ENCODE measurements at regions not wholly inside any gene's neighbourhood (a gene's known extent, or its start where the extent isn't known, plus 50 kb on each side); places are given as distances from the start of the nearest gene placed in this dataset.

DNA sequence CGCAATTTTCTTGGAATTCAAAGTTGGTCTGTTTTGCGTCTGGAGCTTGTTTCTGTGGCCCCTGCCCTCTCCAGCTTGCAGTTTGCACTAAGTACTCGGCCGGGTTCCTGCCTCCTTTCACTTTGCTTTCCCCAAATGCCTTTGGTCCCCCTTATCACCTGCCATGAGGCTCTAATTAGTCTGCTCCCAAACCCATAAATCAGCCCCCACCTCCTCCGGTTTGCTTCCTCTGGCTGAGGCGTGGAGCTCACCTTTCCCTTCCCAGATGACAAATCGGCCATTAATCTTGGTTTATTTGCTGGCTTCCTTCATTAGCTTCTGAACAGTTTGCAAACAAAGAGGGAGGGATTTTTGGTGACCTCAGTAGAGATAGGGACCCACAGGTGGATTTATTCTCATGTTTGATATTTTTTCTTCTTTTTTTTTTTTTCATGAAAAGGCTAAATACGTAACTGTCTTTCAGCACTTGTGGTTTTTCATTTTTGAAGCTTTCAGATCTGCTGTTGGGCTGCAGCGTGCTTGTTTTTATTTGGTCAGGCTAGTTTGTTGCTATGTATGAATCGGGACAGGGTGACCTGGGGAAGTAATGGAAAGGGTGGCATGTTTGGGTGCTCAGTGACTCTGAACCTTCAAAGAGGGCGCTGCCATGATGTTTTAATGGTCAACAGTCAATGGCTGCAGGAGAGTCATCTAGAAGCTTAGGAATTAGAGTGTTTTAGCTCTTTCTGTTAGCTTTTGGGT is 121.7 kb upstream of the JAG1 start:
- in situ Hi-C loops (cut with HindIII; ENCODE audit: low sequenced_read_pairs), result no loop called here
- DNase-seq (ENCODE audit: low spot score), result no peak

DNA sequence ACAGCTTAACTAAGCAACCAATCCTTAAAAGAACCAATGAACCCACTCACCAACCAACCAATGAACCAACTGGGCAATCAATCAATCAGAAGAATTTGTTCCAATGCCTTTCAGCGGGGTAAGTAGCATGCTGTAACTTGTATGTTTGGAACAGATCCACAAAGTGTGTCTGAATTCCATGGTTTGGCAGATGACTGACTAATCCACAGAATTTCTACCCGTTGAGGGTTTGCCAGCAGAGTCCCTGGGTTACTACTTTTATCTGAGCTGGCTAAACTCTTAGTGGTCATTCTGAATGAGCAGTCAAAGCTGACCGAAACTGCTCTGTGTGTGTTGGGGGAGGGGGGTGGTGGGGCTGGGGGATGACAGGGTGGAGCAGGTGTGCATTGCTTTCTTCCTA is 125.0 kb upstream of the JAG1 start:
- no peak for DNase-seq (ENCODE audit: low spot score)
- in situ Hi-C loops (cut with HindIII; ENCODE audit: low sequenced_read_pairs), result no loop called here

DNA sequence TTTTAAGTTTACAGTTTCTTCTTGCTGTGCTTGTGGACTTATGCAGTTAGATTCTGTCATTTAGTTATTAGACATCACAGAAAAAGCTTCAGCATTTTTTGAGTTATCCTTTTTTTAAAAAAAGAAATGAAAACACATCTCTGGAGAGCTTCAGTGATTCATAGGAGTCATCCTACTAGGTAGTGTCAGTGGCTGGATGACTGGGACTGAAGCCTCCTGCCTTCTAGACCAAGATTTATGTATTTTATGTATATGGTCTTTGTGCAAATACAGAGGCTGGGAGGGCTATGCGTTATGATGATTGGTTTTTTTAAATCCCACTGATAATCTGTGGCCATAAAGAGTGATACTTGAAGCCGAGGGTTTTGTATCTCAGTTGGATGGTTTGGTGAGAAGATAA is 125.9 kb upstream of the JAG1 start:
- in situ Hi-C loops (cut with HindIII; ENCODE audit: low sequenced_read_pairs), result no loop called here
- DNase-seq (ENCODE audit: low spot score), result no peak

DNA sequence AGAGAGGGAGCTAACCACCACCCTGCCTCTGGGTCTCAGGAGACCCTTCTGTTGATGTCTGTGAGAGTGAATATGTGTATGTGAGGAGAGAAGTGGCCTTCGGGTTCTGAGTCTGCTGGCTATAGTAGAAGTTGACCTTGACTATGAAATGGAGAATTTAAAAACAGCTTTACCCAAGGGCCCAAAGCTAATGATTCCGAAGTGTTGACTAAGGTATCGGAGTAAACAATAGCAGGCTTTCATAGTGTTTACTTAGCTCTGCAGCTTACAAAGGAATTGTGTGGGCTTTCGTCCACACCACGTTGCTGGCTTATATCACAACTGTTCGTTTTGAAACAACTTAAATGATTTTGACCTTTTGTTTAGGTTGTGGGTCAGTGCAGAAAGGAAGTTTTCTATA is 126.5 kb upstream of the JAG1 start:
- in situ Hi-C loops (cut with HindIII; ENCODE audit: low sequenced_read_pairs), result no loop called here
- DNase-seq (ENCODE audit: low spot score), result no peak

DNA sequence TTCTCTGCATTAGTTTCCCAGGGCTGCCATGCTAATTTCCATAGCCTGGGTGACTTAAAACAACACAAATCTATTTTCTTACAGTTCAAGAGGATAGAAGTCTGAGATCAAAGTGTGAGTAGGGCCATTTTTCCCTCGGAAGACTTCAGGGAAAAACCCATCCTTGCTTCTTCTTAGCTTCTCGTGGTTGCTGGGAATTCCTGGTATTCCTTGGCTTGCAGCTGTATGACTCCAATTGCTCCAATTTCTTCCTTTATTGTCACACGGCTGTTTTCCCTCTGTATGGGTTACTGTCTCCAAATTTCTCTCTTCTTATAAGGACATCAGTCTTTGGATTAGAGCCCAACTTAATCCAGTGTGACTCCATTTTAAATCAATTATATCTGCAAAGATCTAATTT is 128.4 kb upstream of the JAG1 start:
- in situ Hi-C loops (cut with HindIII; ENCODE audit: low sequenced_read_pairs), result no loop called here
- DNase-seq (ENCODE audit: low spot score), result no peak

DNA sequence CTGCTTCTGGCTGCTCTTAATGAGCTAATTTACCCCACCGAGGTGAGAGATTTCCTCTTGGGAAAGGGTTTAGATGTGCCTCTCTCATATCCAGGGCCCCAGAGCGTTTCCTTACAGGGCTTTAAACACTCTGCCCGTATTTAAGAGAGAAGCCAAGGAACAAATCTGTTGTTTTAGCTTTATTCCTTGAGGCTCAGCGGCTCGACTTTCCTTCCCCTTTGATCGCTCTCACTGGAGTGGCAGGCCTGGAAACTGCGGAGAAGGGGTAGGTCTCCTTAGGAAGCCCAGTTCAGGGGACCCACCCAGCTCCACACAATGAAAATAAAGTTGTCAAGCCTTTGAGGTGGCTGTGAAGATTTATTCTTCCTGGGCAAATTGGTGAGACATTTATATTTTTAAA is 132.0 kb upstream of the JAG1 start:
- DNase-seq (ENCODE audit: low spot score), result no peak
- in situ Hi-C loops (cut with HindIII; ENCODE audit: low sequenced_read_pairs), result no loop called here

DNA sequence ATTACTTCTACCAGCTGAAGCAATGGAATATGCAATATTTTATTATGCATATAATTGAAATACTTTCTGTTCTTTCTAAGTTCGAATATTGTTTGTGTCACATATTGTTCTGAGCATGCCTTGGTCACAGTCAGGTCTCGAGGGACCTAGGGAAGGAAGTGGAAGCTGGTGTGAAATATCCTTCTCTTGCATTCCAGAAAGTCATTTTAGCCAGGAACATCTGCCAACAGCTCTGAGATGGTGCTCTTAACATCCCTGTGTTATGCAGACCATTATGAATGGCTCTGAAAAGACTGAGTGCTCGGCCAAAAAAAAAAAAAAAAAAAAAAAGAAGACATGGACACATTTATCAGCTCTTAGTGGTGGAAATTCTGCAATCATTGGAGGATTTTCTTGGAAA is 132.7 kb upstream of the JAG1 start:
- in situ Hi-C loops (cut with HindIII; ENCODE audit: low sequenced_read_pairs), result no loop called here
- no peak for DNase-seq (ENCODE audit: low spot score)

DNA sequence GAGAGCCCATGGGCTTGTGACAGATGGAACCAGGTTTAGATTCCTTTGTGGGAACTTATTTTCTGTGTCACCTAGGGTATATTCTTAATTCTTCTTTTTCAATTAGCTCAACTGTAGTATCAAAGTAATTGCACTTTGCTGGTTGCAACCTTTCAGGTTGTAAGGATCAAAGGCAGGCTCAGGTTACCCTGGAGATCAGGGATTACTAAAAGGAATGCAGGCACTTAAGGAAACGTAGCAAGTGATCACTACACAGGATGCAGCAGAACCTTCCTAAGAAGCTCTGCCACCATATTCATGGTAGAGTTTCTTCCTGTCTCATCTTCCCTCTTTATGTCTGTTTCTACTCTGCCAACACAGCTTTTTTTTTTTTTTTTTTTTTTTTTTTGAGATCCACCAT is 133.2 kb upstream of the JAG1 start:
- in situ Hi-C loops (cut with HindIII; ENCODE audit: low sequenced_read_pairs), result no loop called here
- no peak for DNase-seq (ENCODE audit: low spot score)

DNA sequence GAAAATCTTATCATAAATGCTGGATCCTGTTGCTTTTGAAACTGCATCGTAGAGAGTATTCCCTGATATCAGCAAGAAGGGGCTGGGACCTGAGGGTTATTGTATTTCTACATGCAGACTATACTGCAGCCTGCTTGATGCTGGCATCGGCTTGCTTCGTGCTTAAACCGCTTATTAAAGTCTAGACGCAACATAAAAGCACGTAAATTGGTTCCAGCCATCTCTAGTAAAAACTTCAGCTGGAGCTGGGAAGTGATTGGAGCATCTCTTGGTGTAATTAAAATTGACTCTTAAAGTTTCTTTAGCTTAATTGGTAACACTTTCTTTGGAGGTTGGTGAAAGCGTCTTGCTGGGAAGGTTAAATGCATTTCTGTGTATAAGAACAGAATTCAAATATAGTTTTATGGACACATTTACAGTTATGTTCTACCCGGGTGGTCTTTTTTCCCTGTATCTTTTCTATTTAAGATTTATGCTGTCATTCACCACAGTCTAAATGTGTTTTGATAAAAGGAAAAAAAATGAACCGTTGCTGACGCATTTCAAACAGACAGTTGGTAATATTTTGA is 139.0 kb upstream of the JAG1 start:
- in situ Hi-C loops (cut with HindIII; ENCODE audit: low sequenced_read_pairs), result no loop called here
- no peak for DNase-seq (ENCODE audit: low spot score)

DNA sequence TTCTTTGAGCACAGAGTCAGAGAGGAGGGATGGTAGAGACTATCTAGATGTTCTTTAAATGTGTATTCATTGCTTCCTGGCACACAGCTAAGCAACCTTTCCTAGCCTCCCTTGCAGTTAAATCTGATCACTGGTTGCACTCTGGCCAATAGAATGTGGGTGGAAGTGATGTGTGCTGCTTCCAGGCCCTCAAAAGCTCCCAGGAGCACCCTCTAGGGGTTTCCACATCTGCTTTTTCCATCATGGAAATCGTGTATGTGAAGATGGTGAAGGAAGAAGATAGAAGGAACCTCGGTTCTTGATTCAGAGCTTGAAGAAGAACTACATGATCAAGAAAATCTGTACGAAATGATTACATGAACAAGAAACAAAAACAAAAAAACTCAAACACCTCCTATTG is 149.8 kb upstream of the JAG1 start:
- in situ Hi-C loops (cut with HindIII; ENCODE audit: low sequenced_read_pairs), result no loop called here

DNA sequence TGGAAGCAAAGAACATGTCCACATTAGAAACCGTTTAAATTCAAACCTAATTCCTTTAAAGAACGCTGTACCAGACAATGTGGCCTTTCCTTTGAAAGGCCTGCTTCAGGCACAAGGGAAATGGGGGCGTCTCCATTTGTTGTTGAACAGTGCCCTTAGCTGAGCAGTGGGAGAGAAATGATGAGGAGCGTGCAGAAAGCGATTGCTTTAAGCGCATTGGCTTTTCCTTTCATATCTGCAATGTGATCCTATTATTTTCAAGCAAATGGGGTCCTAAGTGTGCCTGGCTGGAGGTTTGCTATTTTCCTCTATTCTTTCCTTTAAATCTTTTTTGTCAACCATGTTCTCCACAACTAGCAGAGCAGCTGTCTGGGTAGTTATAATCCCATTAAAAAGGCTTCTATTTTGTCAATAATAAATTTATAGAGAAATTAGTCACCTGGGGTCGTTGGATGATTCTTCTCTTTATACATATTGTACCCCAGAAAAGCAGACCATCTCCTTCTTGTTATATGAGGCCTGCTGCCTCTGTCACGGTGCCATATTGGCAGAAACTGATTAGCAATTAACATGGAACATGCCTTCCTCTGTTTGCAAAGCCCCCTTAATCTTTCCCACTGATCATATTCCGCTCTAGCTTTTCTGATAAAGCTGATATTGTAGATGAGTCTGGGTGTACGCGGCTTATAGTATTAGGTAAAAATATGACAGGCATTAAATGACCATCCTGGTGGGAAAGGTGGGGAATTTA is 151.1 kb upstream of the JAG1 start:
- no peak for DNase-seq (ENCODE audit: low spot score)
- in situ Hi-C loops (cut with HindIII; ENCODE audit: low sequenced_read_pairs), result no loop called here

More for the DNA sequence above, 149.8 kb upstream of the JAG1 start:
- no peak for DNase-seq (ENCODE audit: low spot score)

DNA sequence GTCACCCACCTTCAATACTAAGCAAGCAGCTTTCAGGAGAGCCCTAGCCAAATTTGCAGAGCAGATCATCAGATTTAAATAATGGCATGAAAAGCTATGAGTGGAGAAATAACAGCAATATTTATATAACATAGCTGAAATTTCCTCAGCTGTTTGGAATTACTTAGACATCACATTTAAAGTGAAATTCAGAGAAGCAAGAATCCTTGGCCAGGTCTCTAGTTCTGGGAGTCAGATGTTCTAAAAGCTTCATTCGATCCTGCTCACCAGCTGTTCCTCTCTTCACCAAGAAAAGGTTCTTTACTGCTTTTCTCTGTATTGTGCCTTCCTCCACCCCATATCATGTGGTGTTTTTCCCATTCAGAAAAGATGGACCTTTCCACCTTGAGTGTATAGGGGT is 152.3 kb upstream of the JAG1 start:
- in situ Hi-C loops (cut with HindIII; ENCODE audit: low sequenced_read_pairs), result no loop called here
- no peak for DNase-seq (ENCODE audit: low spot score)

DNA sequence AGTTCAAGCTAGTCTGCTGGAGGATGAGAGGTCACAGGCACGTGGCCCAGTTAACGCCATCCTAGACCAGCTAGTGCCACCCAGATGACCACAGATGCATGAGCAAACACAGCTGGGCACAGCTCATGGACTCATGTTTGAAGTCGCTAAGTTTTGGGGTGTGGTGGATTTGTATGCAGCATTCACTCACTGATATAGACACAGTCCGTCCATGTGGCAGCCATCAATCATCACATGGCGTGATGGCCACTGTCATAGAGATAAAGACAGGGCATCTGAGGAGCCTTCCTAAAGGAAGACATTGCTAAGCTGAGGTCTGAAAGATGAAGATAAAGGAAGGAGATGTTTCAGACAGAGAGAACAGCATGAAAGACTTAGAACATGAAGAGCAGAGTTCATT is 154.4 kb upstream of the JAG1 start:
- no peak for DNase-seq (ENCODE audit: low spot score)
- in situ Hi-C loops (cut with HindIII; ENCODE audit: low sequenced_read_pairs), result no loop called here

DNA sequence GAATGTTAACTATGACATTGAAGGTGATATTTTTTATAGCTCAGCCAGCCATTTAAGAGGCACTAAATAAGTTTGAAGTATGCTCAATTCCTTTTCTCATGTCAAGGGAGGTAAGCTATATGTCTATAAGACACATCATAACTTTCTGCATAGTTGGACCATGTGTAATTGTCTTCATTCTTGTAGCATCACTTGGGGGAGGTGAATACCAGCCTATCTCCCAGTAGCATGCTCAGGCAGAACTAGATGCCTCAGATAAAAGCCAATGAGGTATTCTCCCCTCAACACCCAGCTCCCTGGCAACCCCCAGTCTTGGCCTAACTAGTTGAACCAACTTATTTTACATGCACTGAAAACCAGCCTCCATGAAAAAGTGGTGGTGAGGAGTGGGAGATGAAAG is 158.3 kb upstream of the JAG1 start:
- in situ Hi-C loops (cut with HindIII; ENCODE audit: low sequenced_read_pairs), result no loop called here
- no peak for DNase-seq (ENCODE audit: low spot score)

DNA sequence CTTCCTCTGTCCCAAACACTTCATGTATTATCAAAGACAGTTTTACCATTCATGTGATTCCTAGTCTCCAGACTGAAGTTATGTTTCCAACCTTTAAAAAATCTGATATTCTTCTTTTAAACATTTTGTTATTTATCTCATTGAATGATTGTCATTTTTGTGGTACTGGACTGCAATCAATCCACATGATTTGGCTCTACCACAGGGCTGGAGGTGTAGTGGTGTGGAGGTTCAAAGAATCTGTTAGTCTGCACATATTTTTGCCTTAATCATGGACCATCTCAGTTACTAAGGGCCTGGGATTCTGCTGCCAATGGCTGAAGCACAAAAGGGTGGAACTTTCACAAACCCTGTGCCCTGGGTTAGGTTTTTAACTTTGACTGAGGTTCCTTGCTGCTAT is 164.1 kb upstream of the JAG1 start:
- in situ Hi-C loops (cut with HindIII; ENCODE audit: low sequenced_read_pairs), result no loop called here
- no peak for DNase-seq (ENCODE audit: low spot score)

DNA sequence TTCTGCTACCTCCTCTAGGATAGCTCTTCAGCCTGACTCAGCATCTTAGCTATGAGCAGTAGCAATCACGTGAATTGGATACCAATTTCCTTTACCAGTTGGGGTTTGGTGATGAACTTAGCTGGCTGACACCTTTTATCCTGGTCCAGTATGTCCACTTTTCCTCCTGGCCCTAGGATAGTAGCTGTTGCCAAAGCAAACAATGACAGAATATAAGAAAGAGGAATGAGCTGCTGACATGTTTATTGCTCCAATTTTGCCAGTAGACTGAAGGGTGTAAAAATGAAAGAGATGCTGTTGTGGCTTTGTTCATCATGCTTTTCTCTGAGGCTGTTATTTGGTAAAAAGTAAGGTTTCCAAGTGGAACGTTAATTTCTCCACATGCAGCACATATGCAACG is 168.3 kb upstream of the JAG1 start:
- no peak for DNase-seq (ENCODE audit: low spot score)
- in situ Hi-C loops (cut with HindIII; ENCODE audit: low sequenced_read_pairs), result no loop called here

DNA sequence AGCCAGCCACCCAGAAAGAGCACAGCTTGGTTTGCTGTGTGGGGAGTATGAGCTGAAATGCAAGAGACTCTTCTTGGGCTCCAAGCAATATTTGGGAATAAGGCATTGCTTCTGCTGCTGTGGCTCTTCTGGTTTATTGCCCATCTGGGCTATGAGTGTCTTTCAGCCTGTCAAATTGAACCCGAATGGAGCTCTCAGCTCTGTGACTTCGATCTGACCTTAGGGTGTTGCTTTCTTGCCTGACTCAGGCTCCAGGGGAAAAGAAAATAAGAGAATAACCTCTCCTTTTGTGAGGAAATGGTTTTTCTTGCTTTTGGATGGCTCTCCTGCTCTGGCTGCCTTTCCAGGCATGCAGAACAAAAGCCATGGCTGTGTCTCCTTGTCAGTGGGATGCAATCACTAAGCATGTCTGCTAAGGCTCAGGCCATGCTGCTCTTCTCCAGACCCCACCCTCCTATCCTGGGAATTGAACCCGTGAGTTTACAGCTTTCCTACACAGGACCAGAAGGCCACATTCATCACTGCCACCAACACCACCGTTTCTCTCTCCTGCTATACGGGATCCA is 169.4 kb upstream of the JAG1 start:
- DNase-seq (ENCODE audit: low spot score), result no peak
- in situ Hi-C loops (cut with HindIII; ENCODE audit: low sequenced_read_pairs), result no loop called here

DNA sequence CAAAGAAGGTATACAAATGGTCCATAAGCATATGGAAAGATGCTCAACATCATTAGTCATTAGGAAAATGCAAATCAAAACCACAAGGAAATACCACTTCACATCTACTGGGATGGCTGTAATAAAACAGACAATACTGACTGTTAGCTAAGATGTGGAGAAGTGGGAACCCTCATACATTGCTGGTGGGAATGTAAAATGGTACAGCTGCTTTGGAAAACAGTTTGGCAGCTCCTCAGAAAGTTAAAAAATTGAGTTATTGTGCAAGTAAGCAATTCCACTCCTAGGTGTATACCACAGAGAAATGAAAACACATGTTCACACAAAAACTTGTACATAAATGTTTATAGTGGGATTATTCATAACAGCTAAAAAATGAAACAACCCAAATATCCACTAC is 173.0 kb upstream of the JAG1 start:
- no peak for DNase-seq (ENCODE audit: low spot score)
- in situ Hi-C loops (cut with HindIII; ENCODE audit: low sequenced_read_pairs), result no loop called here

DNA sequence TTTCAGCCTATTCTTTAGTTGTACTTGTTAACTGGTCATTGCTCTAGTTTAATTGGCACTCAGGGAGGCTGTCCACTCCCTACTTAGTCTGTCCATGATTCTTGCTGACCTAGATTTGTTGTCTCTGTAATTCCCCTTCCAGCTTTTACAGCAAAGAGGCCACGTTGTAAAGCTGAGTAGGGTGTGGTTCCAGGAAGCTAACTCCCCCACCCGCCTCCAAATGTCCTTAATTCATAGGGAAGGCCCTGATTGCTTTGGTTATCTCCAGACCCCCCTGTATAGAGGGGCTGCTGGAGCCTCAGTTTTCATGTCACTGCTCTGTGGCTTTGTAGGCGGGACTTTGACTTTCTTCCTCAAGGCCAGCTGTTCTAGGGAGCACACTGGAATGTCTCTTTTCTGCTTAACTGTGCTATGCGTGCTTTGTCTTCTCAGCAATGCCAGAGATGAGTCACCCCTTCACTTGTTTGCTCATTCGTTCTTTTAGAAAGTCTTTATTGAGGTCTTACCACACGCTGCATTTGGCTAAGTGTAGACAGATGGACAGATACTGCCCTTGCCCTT is 175.1 kb upstream of the JAG1 start:
- in situ Hi-C loops (cut with HindIII; ENCODE audit: low sequenced_read_pairs), result no loop called here
- no peak for DNase-seq (ENCODE audit: low spot score)

DNA sequence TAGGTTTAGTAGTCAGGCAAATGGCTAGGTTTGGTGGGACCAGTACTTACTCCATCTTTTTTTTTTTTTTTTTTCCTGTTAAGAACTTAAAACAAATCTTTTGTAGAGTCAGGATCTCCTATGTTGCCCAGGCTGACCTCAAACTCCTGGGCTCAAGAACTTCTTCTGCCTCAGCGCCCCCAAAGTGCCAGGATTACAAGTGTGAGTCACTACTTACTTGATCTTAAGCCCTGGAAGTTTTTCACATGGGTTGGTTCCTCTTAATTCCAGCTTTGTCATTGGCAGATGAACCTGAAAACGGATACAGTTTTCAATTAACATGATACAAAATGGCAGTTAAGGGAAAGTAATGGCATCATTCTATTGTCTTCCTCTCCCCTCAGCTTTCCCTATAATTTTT is 179.4 kb upstream of the JAG1 start:
- in situ Hi-C loops (cut with HindIII; ENCODE audit: low sequenced_read_pairs), result no loop called here
- no peak for DNase-seq (ENCODE audit: low spot score)
